ENCODE measurements at regions not wholly inside any gene's neighbourhood (a gene's known extent, or its start where the extent isn't known, plus 50 kb on each side); places are given as distances from the start of the nearest gene placed in this dataset.

- Mint-ChIP-seq H3K27me3 (ENCODE audit: low read depth) (no peaks in the 10 kb centered on the region), H3K9me3 (ENCODE audit: low read depth) (peaks cover 13% of the 10 kb centered on the region), H3K27ac (ENCODE audit: unreplicated experiment) (no peak overlapping the region), H3K4me1 (ENCODE audit: low read depth) (no peaks in the 10 kb centered on the region), H3K4me3 (ENCODE audit: unreplicated experiment) (no peak overlapping the region), H3K36me3 (ENCODE audit: low read depth) (no peaks in the 10 kb centered on the region)
- TF ChIP-seq, protein P1, sequence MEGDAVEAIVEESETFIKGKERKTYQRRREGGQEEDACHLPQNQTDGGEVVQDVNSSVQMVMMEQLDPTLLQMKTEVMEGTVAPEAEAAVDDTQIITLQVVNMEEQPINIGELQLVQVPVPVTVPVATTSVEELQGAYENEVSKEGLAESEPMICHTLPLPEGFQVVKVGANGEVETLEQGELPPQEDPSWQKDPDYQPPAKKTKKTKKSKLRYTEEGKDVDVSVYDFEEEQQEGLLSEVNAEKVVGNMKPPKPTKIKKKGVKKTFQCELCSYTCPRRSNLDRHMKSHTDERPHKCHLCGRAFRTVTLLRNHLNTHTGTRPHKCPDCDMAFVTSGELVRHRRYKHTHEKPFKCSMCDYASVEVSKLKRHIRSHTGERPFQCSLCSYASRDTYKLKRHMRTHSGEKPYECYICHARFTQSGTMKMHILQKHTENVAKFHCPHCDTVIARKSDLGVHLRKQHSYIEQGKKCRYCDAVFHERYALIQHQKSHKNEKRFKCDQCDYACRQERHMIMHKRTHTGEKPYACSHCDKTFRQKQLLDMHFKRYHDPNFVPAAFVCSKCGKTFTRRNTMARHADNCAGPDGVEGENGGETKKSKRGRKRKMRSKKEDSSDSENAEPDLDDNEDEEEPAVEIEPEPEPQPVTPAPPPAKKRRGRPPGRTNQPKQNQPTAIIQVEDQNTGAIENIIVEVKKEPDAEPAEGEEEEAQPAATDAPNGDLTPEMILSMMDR (IDR thresholded peaks at IDR 0.05) = no peak
- no peak for DNase-seq (ENCODE audit: low spot score)
Measured at GRCh38 chr13:104447348-104447747, 1381.1 kb upstream of the SLC10A2 start.

GRCh38 chr13:104442536-104442935 lies 1376.3 kb upstream of the SLC10A2 start:
- H3K36me3 Mint-ChIP-seq (ENCODE audit: low read depth) = no peaks in the 10 kb centered on the region
- DNase-seq (ENCODE audit: low spot score) = no peak
- H3K9me3 Mint-ChIP-seq (ENCODE audit: low read depth) = no peaks in the 10 kb centered on the region
- no peaks in the 10 kb centered on the region for H3K4me1 Mint-ChIP-seq (ENCODE audit: low read depth)
- no peaks in the 10 kb centered on the region for H3K27me3 Mint-ChIP-seq (ENCODE audit: low read depth)
- H3K27ac Mint-ChIP-seq (ENCODE audit: unreplicated experiment) = no peak overlapping the region
- no peak overlapping the region for H3K4me3 Mint-ChIP-seq (ENCODE audit: unreplicated experiment)
- TF ChIP-seq, protein P1 (IDR thresholded peaks at IDR 0.05) = no peak

DNA sequence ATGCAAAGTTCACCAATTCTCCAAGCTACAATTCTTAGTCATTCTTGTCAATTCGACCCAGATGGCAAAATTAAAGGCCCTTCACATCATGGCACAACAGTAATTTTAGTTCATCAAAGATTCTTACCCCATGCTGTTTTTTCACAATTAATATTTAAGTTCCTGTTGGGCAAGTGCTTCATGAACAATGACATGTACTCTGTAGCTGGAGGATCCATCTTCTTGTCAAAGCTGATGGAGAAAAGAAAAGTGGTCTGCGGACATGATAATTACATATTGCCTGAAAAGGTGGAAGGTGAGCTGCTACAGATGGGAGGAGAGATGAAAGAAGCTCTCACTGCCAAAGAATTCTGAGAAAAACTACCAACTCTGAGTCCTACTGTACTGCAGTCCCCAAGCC lies 1370.3 kb upstream of the SLC10A2 start:
- DNase-seq (ENCODE audit: low spot score) = no peak

GRCh38 chr13:104431895-104432294 lies 1365.7 kb upstream of the SLC10A2 start:
- Mint-ChIP-seq H3K4me3 (ENCODE audit: unreplicated experiment) (no peak overlapping the region), H3K36me3 (ENCODE audit: low read depth) (no peaks in the 10 kb centered on the region), H3K27me3 (ENCODE audit: low read depth) (no peaks in the 10 kb centered on the region), H3K9me3 (ENCODE audit: low read depth) (no peaks in the 10 kb centered on the region), H3K27ac (ENCODE audit: unreplicated experiment) (no peak overlapping the region), H3K4me1 (ENCODE audit: low read depth) (no peaks in the 10 kb centered on the region)
- no peak for DNase-seq (ENCODE audit: low spot score)
- TF ChIP-seq, protein P1 (IDR thresholded peaks at IDR 0.05) = no peak

More for the DNA sequence above, 1370.3 kb upstream of the SLC10A2 start:
- Mint-ChIP-seq H3K27ac (ENCODE audit: unreplicated experiment) (no peak overlapping the region), H3K4me3 (ENCODE audit: unreplicated experiment) (no peak overlapping the region), H3K27me3 (ENCODE audit: low read depth) (no peaks in the 10 kb centered on the region), H3K9me3 (ENCODE audit: low read depth) (no peaks in the 10 kb centered on the region), H3K36me3 (ENCODE audit: low read depth) (no peaks in the 10 kb centered on the region), H3K4me1 (ENCODE audit: low read depth) (no peaks in the 10 kb centered on the region)
- TF ChIP-seq, protein P1 (IDR thresholded peaks at IDR 0.05) = no peak

DNA sequence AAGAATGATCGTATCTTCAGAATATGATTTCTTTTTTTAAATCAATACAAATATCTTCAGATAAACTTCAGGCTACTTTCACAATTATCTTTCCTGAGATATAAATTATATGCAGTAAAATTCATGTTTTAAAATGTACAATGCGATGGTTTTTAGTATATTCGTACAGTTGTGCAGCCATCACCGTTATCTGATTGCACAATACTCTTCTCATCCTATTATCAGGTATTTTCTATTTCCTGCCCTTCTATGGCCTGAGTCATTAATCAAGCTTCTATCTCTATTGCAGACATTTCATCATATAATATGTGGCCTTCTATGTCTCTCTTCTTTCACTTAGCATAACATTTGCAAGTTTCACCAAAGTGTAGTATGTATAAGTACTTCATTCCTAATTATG lies 1360.2 kb upstream of the SLC10A2 start:
- no peak for DNase-seq (ENCODE audit: low spot score)
- Mint-ChIP-seq H3K36me3 (ENCODE audit: low read depth) (no peaks in the 10 kb centered on the region), H3K27ac (ENCODE audit: unreplicated experiment) (no peak overlapping the region)

More for the DNA sequence above, 1360.2 kb upstream of the SLC10A2 start:
- H3K4me1 Mint-ChIP-seq (ENCODE audit: low read depth) = no peaks in the 10 kb centered on the region
- TF ChIP-seq, protein P1 (IDR thresholded peaks at IDR 0.05) = no peak
- H3K27me3 Mint-ChIP-seq (ENCODE audit: low read depth) = no peaks in the 10 kb centered on the region
- H3K4me3 Mint-ChIP-seq (ENCODE audit: unreplicated experiment) = no peak overlapping the region
- H3K9me3 Mint-ChIP-seq (ENCODE audit: low read depth) = no peaks in the 10 kb centered on the region

All from chondrocyte (in vitro differentiated cells).